HG02938 (cell line): ENCODE measurements at regions not wholly inside any gene's neighbourhood (a gene's known extent, or its start where the extent isn't known, plus 50 kb on each side); places are given as distances from the start of the nearest gene placed in this dataset.
"Not testable (repeated sequence)": the region's sequence is repeated elsewhere in the genome, so short reads cannot be mapped to it uniquely, and the experiment has no call there.

ENCODE experiments used
- ATAC-seq: cut with Tn5 transposase; IDR thresholded peaks from one replicate; pipeline ENCODE4 v1.9.1; 2021; ENCODE audit warnings: mild to moderate bottlenecking, moderate library complexity; ENCODE audit not compliant: unreplicated experiment

- no peak for ATAC-seq
Observed at GRCh38 chr6:84581494-84582259, 182.7 kb downstream of the TBX18 start.

DNA sequence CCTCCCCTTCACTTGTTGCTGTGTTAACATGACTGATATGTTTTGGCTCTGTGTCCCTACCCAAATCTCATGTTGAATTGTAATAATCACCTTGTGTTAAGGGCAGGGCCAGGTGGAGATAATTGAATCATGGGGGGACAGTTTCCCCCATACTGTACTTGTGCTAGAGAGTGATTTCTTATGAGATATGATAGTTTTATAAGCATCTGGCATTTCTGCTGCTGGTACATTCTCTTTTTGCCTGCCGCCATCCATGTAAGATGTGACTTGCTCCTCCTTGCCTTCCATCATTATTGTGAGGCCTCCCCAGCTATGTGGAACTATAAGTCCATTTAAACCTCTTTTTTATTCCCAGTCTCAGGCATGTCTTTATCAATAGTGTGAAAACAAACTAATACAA lies 185.0 kb downstream of the TBX18 start:
- no peak for ATAC-seq

DNA sequence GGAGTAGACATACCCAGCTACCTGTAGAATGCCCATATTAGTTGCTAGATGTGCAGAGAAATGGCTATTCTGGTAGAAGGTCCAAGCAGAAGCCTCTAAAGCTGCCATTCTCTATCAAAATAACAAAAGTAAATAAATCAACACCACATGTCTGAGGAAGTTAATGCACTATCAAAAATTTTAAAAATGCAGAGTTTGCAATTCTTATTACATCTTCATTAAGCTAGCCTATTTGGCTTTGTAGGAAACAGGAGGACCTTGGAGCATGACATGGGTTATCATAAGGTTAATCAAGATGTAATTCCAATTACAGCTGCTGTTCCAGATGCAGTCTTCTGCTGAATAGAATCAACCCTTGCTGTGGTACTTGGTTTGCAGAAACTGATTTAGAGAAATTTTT lies 188.4 kb downstream of the TBX18 start:
- ATAC-seq, result no peak

DNA sequence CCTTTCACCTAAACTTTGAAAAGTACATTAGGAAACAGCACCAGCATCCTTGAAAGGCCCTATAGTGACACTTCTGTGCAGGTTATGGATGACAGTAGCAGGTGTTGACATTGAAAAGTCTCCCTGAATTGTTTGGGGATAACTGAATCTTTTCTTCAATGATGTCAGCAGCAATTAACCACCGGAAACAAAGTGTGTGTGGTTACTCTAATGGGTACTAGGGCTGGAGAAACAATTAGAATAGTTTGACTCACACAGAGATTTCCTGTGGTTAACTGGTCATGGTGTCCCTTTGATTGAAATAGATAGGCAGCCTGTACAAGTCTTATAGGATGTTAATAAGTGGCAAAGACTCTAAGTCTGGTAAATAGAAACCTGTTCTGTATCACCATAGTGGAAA lies 189.1 kb downstream of the TBX18 start:
- ATAC-seq, result peak; percentile 100

DNA sequence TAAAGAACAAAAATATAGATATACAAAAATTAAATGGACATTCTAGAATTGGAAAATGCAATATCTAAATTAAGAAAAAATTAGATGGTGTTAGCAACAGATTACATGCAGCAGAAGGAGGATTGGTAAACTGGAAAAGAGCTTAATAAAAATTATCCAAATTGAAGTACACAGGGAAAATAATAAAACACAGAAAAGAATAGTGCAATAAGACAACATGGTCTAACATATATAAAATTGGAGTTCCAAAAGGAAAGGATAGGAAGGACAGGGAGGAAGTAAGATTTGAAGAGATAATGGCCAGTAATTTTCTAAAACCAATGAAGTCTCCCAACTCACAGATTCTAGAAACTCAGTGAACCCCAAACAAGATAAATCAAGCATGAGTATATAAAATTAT lies 194.5 kb downstream of the TBX18 start:
- ATAC-seq, result no peak

DNA sequence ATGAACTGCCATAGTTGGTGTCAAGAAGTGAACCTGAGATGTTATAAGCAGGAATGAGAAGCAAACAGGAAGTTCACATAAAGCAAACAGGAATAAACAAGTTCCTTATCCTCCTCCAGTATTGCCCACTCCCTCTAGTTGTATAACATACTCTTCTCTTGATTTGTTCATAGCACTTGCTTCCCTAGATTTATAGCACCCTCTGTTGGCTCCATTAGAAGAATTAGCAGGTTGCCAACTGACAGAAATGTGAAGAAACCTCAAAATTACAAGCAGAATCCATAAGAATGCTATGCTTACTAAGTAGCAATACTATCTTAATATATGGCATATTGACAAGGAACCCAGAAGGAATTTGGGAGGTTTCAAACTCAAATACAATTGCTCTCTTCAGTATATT lies 195.4 kb downstream of the TBX18 start:
- no peak for ATAC-seq

DNA sequence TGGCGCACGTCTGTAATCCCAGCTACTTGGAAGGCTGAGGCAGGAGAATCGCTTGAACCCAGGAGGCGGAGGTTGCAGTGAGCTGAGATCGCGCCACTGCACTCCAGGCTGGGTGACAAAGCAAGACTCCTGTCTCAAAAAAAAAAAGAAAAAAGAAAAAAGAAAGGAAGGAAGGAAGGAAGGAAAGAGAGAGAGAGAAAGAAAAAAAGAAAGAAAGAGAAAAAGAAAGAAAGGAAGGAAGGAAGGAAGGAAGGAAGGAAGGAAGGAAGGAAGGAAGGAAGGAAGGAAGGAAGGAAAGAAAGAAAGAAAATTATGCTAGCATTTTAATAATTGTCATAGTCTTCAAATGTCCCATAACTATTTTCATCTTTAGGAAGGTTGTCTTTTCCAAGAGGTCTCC lies 198.7 kb downstream of the TBX18 start:
- not testable (repeated sequence) for ATAC-seq

DNA sequence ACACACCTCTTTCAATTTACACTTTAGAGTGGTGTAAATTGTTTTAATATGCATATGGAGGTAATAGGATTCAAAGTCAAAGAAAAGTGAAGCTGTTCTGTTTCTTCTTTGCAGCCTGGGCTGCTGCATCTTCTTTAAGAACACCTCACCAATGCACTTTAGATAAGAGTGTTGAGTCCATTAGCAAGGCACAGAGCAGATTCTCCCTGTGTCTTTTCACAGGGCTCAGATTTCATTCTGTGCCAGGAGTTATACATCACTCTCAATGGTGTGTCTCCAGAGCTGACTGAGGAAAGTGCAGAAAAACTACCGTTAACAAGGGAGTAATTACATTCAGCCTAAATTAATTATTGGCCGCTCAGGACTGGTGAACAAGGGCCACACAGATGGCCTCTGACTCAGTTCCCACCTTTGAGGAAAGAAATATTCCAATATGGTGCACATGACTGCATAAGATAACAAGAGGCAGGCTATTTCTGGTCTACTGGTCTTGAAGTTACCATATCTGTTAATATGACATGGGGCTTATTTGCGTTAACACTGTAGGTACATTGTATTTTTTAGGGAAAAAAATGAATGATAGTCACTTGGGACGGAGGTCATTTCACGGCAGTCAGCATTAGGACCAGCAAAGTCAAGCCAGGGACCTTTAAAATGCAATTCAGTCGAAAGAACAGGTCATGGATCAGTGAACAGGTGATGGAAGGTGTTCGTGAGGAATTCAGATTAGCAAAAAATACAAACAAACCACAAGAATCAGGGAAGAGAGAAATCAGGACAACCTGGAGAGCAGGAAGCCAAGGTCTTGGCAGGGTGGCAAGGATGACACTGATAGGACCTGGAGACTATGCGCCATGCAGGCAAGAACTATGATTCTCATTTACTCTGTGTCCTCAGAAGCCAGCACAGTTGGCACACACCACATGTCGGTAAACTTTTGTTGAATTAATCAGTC lies 203.7 kb downstream of the TBX18 start:
- no peak for ATAC-seq

DNA sequence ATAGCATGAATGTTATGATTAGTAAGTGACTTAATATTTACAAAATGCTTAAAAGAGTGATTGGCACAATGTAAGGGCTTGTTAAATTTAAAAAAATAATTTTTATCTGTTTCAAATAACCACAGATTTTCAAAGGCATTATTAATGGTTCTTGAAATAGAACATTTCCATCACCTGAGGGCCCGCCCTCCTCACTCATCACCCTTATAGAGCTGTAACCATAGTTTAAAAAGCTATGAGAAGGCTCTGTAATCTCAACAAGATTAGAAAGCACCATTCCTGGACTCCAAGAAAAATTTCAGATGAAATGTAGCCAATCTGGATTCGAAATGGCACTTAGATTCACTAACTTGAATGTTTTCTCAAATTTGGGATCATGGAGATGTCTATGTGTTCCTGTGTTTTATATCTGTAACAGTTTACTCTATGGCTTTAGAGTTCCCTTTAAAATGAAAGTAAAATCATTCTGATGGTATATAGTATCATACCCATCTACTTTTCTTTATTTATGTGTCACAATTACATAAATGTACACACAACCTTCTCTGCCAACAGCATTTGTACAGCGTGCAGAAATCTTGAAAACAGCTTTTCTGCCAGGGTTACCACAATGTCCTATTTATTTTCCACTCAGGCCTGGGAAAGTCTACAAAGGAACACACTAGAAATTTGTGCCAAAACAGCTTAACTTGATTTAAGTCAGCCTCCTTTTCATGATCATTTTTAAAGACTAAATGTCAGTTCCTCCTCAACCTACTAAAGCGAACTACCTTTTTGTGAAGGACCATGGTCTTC lies 207.7 kb downstream of the TBX18 start:
- no peak for ATAC-seq

DNA sequence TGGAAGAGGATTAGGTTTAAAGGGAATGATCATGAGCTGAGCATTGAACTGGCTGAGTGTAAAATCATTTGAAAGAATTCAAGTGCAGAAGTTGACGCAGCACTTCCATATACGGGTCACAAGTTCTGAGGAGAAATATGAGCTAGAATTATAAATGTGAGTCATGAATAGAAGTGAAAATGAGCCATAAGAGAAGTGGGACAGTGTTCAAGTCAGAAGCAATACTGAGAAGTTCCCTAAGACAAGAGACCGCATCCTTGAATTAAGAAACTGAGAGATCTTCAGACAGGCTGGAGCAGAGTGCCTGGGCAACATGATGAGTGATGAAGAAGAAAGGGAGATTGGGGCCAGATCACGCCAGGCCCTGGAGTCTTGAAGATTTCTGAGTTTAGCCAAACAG lies 209.7 kb downstream of the TBX18 start:
- ATAC-seq, result no peak

DNA sequence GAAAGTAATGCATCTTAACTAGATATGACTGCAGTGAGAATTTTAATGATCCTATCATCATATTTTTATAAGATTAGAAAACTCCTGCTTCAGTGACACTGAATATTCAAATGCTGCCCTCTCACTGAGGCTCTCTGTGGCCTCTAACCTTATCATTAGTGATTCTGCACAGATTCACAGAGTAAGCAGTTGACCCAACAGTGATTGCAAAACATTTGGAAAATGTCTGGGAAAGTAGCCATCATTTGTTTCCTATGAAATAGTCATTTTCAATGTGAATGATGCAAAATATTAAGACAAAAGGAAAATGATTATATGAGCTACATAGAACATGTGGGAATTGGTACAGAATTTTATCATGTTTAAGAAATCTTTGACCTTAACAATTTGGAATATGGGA lies 210.3 kb downstream of the TBX18 start:
- ATAC-seq, result no peak

- no peak for ATAC-seq
Observed at GRCh38 chr6:84553527-84553926, 210.9 kb downstream of the TBX18 start.

GRCh38 chr6:84551797-84552196 lies 212.6 kb downstream of the TBX18 start:
- no peak for ATAC-seq

GRCh38 chr6:84549917-84550316 lies 214.5 kb downstream of the TBX18 start:
- ATAC-seq, result no peak

GRCh38 chr6:84547341-84547801 lies 217.0 kb downstream of the TBX18 start:
- no peak for ATAC-seq

- ATAC-seq, result no peak
Observed at GRCh38 chr6:84546427-84546914, 217.9 kb downstream of the TBX18 start.

GRCh38 chr6:84539122-84539856 lies 225.1 kb downstream of the TBX18 start:
- ATAC-seq, result no peak

DNA sequence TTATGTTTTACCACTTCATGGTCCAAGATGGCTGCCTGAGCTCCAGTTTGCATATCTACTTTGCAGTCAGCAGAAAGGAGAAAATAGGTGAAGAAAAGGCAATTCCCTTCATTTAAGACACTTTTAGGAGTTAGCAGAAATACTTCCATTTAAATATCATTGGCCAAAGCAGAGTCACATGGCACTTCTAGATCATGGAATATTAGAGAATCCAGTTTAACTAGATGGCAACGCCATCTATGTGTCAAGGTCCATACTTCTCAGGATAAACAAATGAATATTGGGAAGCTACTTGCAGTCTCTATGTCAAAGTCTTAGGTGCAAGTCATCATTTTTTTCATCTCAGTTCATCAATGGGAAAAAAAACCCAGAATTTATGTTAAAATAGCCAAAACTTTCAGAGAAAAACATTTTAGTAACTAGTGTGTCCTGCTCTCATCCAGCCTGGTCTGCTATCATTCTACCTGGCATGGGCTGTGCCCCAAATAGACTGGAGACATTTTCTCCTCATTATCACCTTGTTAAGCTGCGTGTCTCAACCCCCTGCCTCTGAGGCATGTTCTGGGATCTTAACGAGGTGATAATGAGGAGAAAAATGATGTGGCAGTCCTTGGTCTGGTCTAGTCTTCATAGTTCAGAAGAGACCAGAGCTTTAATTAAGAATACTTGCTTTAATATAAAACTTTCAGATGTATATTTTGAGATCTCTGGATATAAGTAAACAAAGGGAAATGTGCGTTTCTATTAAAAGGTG lies 227.3 kb downstream of the TBX18 start:
- ATAC-seq, result no peak

- ATAC-seq, result no peak
Observed at GRCh38 chr6:84528201-84528600, 236.2 kb downstream of the TBX18 start.

DNA sequence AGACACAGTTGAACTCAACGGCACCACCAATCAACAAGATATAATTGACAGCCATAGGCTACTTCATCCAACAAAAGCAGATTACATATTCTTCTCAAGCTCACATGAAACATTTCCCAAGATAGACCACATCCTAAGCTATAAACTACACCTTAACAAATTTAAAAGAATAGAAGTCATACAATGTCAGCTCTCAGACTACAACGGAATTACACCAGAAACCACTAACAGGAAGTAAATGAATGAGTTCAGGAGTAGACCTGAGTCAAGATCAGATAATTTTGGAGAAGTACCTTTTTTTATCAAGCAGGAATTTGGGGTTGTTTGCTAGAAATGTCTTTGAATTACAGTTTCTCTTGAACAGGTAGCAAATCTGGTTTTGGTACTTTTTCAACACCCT lies 237.8 kb downstream of the TBX18 start:
- ATAC-seq, result no peak
